Kidney tubule cell (primary cell): ENCODE measurements at regions not wholly inside any gene's neighbourhood (a gene's known extent, or its start where the extent isn't known, plus 50 kb on each side); places are given as distances from the start of the nearest gene placed in this dataset.
"Not testable (repeated sequence)": the region's sequence is repeated elsewhere in the genome, so short reads cannot be mapped to it uniquely, and the experiment has no call there.

ENCODE experiments used
- DNase-seq: peaks from one replicate; pipeline ENCODE4 v3.0.0-alpha.2; 2018; ENCODE audit warnings: low spot score

GRCh38 chr3:40949347-40949746 is 250.0 kb upstream of the CTNNB1 start:
- not testable (repeated sequence) for DNase-seq

- peak; percentile 49 for DNase-seq
Observed at GRCh38 chr3:40951636-40952035, 247.7 kb upstream of the CTNNB1 start.

GRCh38 chr3:40961104-40961857 is 238.0 kb upstream of the CTNNB1 start:
- no peak for DNase-seq

- no peak for DNase-seq
Observed at GRCh38 chr3:40962721-40963120, 236.6 kb upstream of the CTNNB1 start.

- DNase-seq = no peak
Observed at GRCh38 chr3:40968666-40969065, 230.6 kb upstream of the CTNNB1 start.

- DNase-seq = no peak
Observed at GRCh38 chr3:40969341-40969740, 230.0 kb upstream of the CTNNB1 start.

GRCh38 chr3:40969756-40970466 is 229.4 kb upstream of the CTNNB1 start:
- peak; percentile 55 for DNase-seq

GRCh38 chr3:40971191-40972168 is 227.8 kb upstream of the CTNNB1 start:
- DNase-seq = peak; percentile 100

GRCh38 chr3:40972350-40972749 is 227.0 kb upstream of the CTNNB1 start:
- DNase-seq = no peak

- no peak for DNase-seq
Observed at GRCh38 chr3:40973141-40973540, 226.2 kb upstream of the CTNNB1 start.

- peak; percentile 15 for DNase-seq
Observed at GRCh38 chr3:40975711-40976121, 223.6 kb upstream of the CTNNB1 start.

- DNase-seq = no peak
Observed at GRCh38 chr3:40976241-40976640, 223.1 kb upstream of the CTNNB1 start.

GRCh38 chr3:40978442-40978841 is 220.9 kb upstream of the CTNNB1 start:
- no peak for DNase-seq

- DNase-seq = no peak
Observed at GRCh38 chr3:40979962-40980361, 219.3 kb upstream of the CTNNB1 start.

GRCh38 chr3:40980467-40980866 is 218.8 kb upstream of the CTNNB1 start:
- no peak for DNase-seq

GRCh38 chr3:40985195-40985594 is 214.1 kb upstream of the CTNNB1 start:
- peak; percentile 25 for DNase-seq

GRCh38 chr3:40988468-40988867 is 210.8 kb upstream of the CTNNB1 start:
- no peak for DNase-seq

GRCh38 chr3:40989141-40990061 is 209.9 kb upstream of the CTNNB1 start:
- no peak for DNase-seq

- no peak for DNase-seq
Observed at GRCh38 chr3:40990062-40990456, 209.2 kb upstream of the CTNNB1 start.

- DNase-seq = no peak
Observed at GRCh38 chr3:40992023-40992422, 207.3 kb upstream of the CTNNB1 start.

GRCh38 chr3:40994611-40995010 is 204.7 kb upstream of the CTNNB1 start:
- peak; percentile 23 for DNase-seq
